ENCODE measurements at regions not wholly inside any gene's neighbourhood (a gene's known extent, or its start where the extent isn't known, plus 50 kb on each side); places are given as distances from the start of the nearest gene placed in this dataset.
A peak's percentile ranks its signal among the peaks of the same experiment; 100 is the strongest.

DNA sequence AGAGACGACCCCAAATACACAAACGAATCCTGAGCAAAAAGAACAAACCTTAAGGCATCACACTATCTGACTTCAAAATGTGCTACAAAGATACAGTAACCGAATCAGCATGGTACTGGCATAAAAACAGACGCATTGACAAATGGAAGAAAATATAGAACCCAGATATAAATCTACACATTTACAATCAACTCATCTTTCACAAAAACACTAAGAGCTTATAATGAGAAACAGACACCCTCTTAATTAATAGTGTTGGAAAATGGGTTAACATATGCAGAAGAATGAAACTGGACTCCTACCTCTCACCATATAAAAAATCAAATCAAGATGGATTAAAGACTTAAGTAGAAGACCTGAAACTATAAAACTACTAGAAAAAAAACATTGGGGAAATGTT, 130.3 kb upstream of the DCBLD2 start:
- no CpG with 5 or more reads among the region's 4 CpGs for WGBS, 2 donors (ENCODE audit: extremely low coverage in 2 of 2, insufficient read length in 2 of 2, insufficient replicate concordance in 1 of 2)
- no peak overlapping the region for H3K4me2 ChIP-seq (ENCODE audit: insufficient read depth, low read length, poor library complexity, severe bottlenecking)
- H3K9ac ChIP-seq (ENCODE audit: low read depth, low read length, poor library complexity), result no peak overlapping the region
- no peaks in the 10 kb centered on the region for H3K79me1 ChIP-seq (ENCODE audit: low read depth, low read length)
- H3K9me3 ChIP-seq (replicated peaks in 1 of 2; ENCODE audit: control insufficient read depth in 2 of 2, insufficient read depth in 1 of 2, low read depth in 1 of 2, low read length in 2 of 2), result no peaks in the 10 kb centered on the region
- no peak overlapping the region for H3K4me3 ChIP-seq (ENCODE audit: low read length in 2 of 2)
- H3K4me1 ChIP-seq (ENCODE audit: control insufficient read depth in 2 of 2, insufficient read depth in 1 of 2, low read depth in 1 of 2, low read length in 2 of 2), result no peaks in the 10 kb centered on the region
- no peak overlapping the region for H3K27ac ChIP-seq (replicated peaks; ENCODE audit: low read length)
- no peak overlapping the region for H4K91ac ChIP-seq (ENCODE audit: low read depth, low read length, poor library complexity)
- H4K8ac ChIP-seq (ENCODE audit: low read depth, low read length), result no peak overlapping the region
- H3K27me3 ChIP-seq (ENCODE audit: control insufficient read depth in 3 of 3, insufficient read depth in 3 of 3, low read depth in 1 of 3, low read length in 3 of 3), result no peaks in the 10 kb centered on the region
- no peak overlapping the region for H3K14ac ChIP-seq (ENCODE audit: low read length)
- H2AK5ac ChIP-seq (ENCODE audit: low read depth, low read length), result no peak overlapping the region
- H3K23ac ChIP-seq (ENCODE audit: low read depth, low read length, poor library complexity), result no peak overlapping the region
- H2BK5ac ChIP-seq (ENCODE audit: low read length), result no peak overlapping the region
- no peak overlapping the region for H2BK120ac ChIP-seq (ENCODE audit: low read depth, low read length)
- H3K4ac ChIP-seq (ENCODE audit: low read length), result no peak overlapping the region
- no peaks in the 10 kb centered on the region for H3K36me3 ChIP-seq (replicated peaks in 1 of 2; ENCODE audit: control insufficient read depth in 2 of 2, insufficient read depth in 2 of 2, low read length in 2 of 2)
- no peak for DNase-seq (ENCODE audit: low spot score)
- H2AFZ ChIP-seq (ENCODE audit: low read length), result no peak overlapping the region
- H2BK15ac ChIP-seq (ENCODE audit: low read length), result no peak overlapping the region
- H2BK12ac ChIP-seq (ENCODE audit: low read length), result no peak overlapping the region
- no peak overlapping the region for H3K18ac ChIP-seq (ENCODE audit: low read length)

DNA sequence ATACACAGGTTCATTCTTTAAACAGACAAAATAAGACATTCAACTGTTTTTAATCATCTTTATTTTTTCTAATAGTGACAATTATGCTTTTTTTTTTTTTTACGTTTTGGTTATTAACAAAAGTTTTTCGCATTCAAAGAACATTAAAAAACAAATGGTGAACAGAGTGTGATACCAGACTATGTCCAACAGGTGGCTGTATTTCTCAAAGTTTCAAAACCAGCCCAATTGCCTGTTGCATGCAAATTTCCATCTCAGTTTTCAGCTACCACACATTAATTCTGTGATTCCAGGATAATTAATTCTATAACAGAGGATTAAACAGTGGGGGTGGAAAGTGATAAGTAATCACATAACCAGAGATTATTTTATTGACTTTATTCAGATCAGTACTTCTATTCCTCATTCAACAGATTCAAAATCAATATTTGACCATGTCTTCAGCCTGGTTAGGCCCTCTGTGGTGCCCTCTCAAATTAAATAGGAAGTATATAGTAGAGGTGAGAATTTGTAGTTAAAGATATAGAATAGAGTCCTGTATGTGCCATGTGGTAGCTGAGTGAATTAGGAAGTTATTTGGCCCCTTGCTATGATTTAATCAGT, 122.2 kb upstream of the DCBLD2 start:
- Histone ChIP-seq H2BK15ac (ENCODE audit: low read length) (no peak overlapping the region), H3K4me3 (ENCODE audit: low read length in 2 of 2) (no peak overlapping the region), H3K4ac (ENCODE audit: low read length) (no peak overlapping the region), H2AK5ac (ENCODE audit: low read depth, low read length) (no peak overlapping the region), H3K27ac (replicated peaks; ENCODE audit: low read length) (no peak overlapping the region), H2BK5ac (ENCODE audit: low read length) (no peak overlapping the region), H3K9me3 (replicated peaks in 1 of 2; ENCODE audit: control insufficient read depth in 2 of 2, insufficient read depth in 1 of 2, low read depth in 1 of 2, low read length in 2 of 2) (no peaks in the 10 kb centered on the region), H3K18ac (ENCODE audit: low read length) (no peak overlapping the region), H3K14ac (ENCODE audit: low read length) (no peak overlapping the region), H3K27me3 (ENCODE audit: control insufficient read depth in 3 of 3, insufficient read depth in 3 of 3, low read depth in 1 of 3, low read length in 3 of 3) (no peaks in the 10 kb centered on the region), H3K36me3 (replicated peaks in 1 of 2; ENCODE audit: control insufficient read depth in 2 of 2, insufficient read depth in 2 of 2, low read length in 2 of 2) (no peaks in the 10 kb centered on the region), H2BK12ac (ENCODE audit: low read length) (no peak overlapping the region), H3K4me2 (ENCODE audit: insufficient read depth, low read length, poor library complexity, severe bottlenecking) (no peak overlapping the region), H2BK120ac (ENCODE audit: low read depth, low read length) (no peak overlapping the region), H4K91ac (ENCODE audit: low read depth, low read length, poor library complexity) (no peak overlapping the region), H3K79me1 (ENCODE audit: low read depth, low read length) (no peaks in the 10 kb centered on the region), H3K23ac (ENCODE audit: low read depth, low read length, poor library complexity) (no peak overlapping the region), H4K8ac (ENCODE audit: low read depth, low read length) (no peak overlapping the region), H3K9ac (ENCODE audit: low read depth, low read length, poor library complexity) (no peak overlapping the region), H3K4me1 (ENCODE audit: control insufficient read depth in 2 of 2, insufficient read depth in 1 of 2, low read depth in 1 of 2, low read length in 2 of 2) (no peaks in the 10 kb centered on the region), H2AFZ (ENCODE audit: low read length) (no peak overlapping the region)
- DNase-seq (ENCODE audit: low spot score), result peak; percentile 4
- no CpG with 5 or more reads among the region's 2 CpGs for WGBS, 2 donors (ENCODE audit: extremely low coverage in 2 of 2, insufficient read length in 2 of 2, insufficient replicate concordance in 1 of 2)

DNA sequence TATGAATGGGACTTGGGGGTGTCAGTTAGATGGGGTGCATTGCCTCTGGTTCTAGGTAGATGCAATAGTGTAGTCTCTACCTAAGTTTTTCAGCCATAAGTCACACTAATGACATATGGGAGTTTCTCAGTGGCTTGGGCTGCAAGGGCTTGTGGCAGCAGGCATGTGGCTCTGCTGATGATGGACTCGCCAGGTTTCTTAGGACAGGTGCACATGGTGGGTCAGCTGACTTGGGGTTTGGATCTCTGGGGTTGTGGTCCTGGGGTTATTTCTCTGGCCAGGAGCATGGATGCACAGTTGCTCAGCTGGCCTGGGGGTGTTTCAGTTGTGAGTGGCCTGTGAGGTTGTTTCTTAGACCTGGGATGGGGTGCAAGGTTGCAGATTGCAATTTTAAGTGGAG, 120.0 kb upstream of the DCBLD2 start:
- Histone ChIP-seq H3K9ac (ENCODE audit: low read depth, low read length, poor library complexity) (no peak overlapping the region), H3K14ac (ENCODE audit: low read length) (no peak overlapping the region), H2BK12ac (ENCODE audit: low read length) (no peak overlapping the region), H3K27ac (replicated peaks; ENCODE audit: low read length) (no peak overlapping the region), H3K23ac (ENCODE audit: low read depth, low read length, poor library complexity) (no peak overlapping the region), H3K36me3 (replicated peaks in 1 of 2; ENCODE audit: control insufficient read depth in 2 of 2, insufficient read depth in 2 of 2, low read length in 2 of 2) (no peaks in the 10 kb centered on the region), H3K79me1 (ENCODE audit: low read depth, low read length) (no peaks in the 10 kb centered on the region), H2AK5ac (ENCODE audit: low read depth, low read length) (no peak overlapping the region), H4K91ac (ENCODE audit: low read depth, low read length, poor library complexity) (no peak overlapping the region), H3K4ac (ENCODE audit: low read length) (no peak overlapping the region), H3K9me3 (replicated peaks in 1 of 2; ENCODE audit: control insufficient read depth in 2 of 2, insufficient read depth in 1 of 2, low read depth in 1 of 2, low read length in 2 of 2) (no peaks in the 10 kb centered on the region), H3K4me2 (ENCODE audit: insufficient read depth, low read length, poor library complexity, severe bottlenecking) (no peak overlapping the region), H2AFZ (ENCODE audit: low read length) (no peak overlapping the region), H4K8ac (ENCODE audit: low read depth, low read length) (no peak overlapping the region), H3K4me3 (ENCODE audit: low read length in 2 of 2) (no peak overlapping the region), H2BK5ac (ENCODE audit: low read length) (no peak overlapping the region), H2BK120ac (ENCODE audit: low read depth, low read length) (no peak overlapping the region), H3K27me3 (ENCODE audit: control insufficient read depth in 3 of 3, insufficient read depth in 3 of 3, low read depth in 1 of 3, low read length in 3 of 3) (no peaks in the 10 kb centered on the region), H3K18ac (ENCODE audit: low read length) (no peak overlapping the region), H3K4me1 (ENCODE audit: control insufficient read depth in 2 of 2, insufficient read depth in 1 of 2, low read depth in 1 of 2, low read length in 2 of 2) (no peaks in the 10 kb centered on the region), H2BK15ac (ENCODE audit: low read length) (no peak overlapping the region)
- DNase-seq (ENCODE audit: low spot score), result no peak
- no CpG with 5 or more reads among the region's 1 CpG for WGBS, 2 donors (ENCODE audit: extremely low coverage in 2 of 2, insufficient read length in 2 of 2, insufficient replicate concordance in 1 of 2)

DNA sequence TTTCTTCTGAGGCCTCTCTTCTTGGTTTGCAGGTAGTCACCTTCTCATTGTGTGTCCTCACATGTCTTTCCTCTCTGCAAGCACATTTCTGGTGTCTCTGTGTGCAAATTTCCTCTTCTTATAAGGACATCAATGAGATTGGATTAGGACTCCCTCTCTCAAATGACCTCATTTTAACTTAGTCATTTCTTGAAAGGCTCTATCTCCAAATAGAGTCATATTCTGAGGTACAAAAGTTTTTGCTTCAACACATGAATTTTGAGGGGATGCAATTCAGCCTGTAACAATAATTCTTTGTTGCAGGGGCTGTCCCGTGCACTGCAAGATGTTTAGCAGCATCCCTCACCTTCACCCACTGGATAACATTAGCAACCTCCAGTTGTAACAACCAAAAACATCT, 115.0 kb upstream of the DCBLD2 start:
- Histone ChIP-seq H3K79me1 (ENCODE audit: low read depth, low read length) (no peaks in the 10 kb centered on the region), H2BK5ac (ENCODE audit: low read length) (no peak overlapping the region), H2BK15ac (ENCODE audit: low read length) (no peak overlapping the region), H3K4me2 (ENCODE audit: insufficient read depth, low read length, poor library complexity, severe bottlenecking) (no peak overlapping the region), H3K14ac (ENCODE audit: low read length) (no peak overlapping the region), H2BK12ac (ENCODE audit: low read length) (no peak overlapping the region), H3K4me1 (ENCODE audit: control insufficient read depth in 2 of 2, insufficient read depth in 1 of 2, low read depth in 1 of 2, low read length in 2 of 2) (peaks cover 2 to 4% of the 10 kb centered on the region in 2 donors), H4K8ac (ENCODE audit: low read depth, low read length) (no peak overlapping the region), H3K36me3 (replicated peaks in 1 of 2; ENCODE audit: control insufficient read depth in 2 of 2, insufficient read depth in 2 of 2, low read length in 2 of 2) (no peaks in the 10 kb centered on the region), H3K9ac (ENCODE audit: low read depth, low read length, poor library complexity) (no peak overlapping the region), H4K91ac (ENCODE audit: low read depth, low read length, poor library complexity) (no peak overlapping the region), H3K27me3 (ENCODE audit: control insufficient read depth in 3 of 3, insufficient read depth in 3 of 3, low read depth in 1 of 3, low read length in 3 of 3) (no peaks in the 10 kb centered on the region), H3K9me3 (replicated peaks in 1 of 2; ENCODE audit: control insufficient read depth in 2 of 2, insufficient read depth in 1 of 2, low read depth in 1 of 2, low read length in 2 of 2) (no peaks in the 10 kb centered on the region), H3K23ac (ENCODE audit: low read depth, low read length, poor library complexity) (no peak overlapping the region), H2BK120ac (ENCODE audit: low read depth, low read length) (no peak overlapping the region), H3K18ac (ENCODE audit: low read length) (no peak overlapping the region), H3K27ac (replicated peaks; ENCODE audit: low read length) (no peak overlapping the region), H2AFZ (ENCODE audit: low read length) (no peak overlapping the region), H3K4ac (ENCODE audit: low read length) (no peak overlapping the region), H3K4me3 (ENCODE audit: low read length in 2 of 2) (no peak overlapping the region), H2AK5ac (ENCODE audit: low read depth, low read length) (no peak overlapping the region)
- no peak for DNase-seq (ENCODE audit: low spot score)
- WGBS, 2 donors (ENCODE audit: extremely low coverage in 2 of 2, insufficient read length in 2 of 2, insufficient replicate concordance in 1 of 2), result no CpG with 5 or more reads among the region's 1 CpG
